B cell (primary cell): ENCODE measurements at regions not wholly inside any gene's neighbourhood (a gene's known extent, or its start where the extent isn't known, plus 50 kb on each side); places are given as distances from the start of the nearest gene placed in this dataset.

Experiments used
- ATAC-seq: fragments of 200-7000 bp; cut with Tn5 transposase; one replicate; pipeline ENCODE4 v1.10.0; 2021; ENCODE audit warnings: low read depth, mild to moderate bottlenecking, moderate number of reproducible peaks, moderate library complexity
- CTCF ChIA-PET: fragments of 350-600 bp; sonication (Branson Sonifier 250); formaldehyde crosslinking; loops from one replicate; lab custom pipeline; 2021; ENCODE audit warnings: antibody characterized with exemption, inconsistent platforms; lab: Charles Lee
- POLR2A ChIA-PET: fragments of 350-600 bp; sonication (Branson Sonifier 250); formaldehyde crosslinking; loops from one replicate; lab custom pipeline; 2021; ENCODE audit warnings: antibody characterized with exemption; lab: Charles Lee
- DNase-seq: peaks from one replicate; pipeline ENCODE4 v3.0.0; 2013
- H2AFZ ChIP-seq: 2 replicates; pipeline ENCODE4 v1.6.1; 2012; ENCODE audit warnings: mild to moderate bottlenecking, low read depth, low read length; ENCODE audit not compliant: insufficient read depth, poor library complexity, severe bottlenecking
- H3K27ac ChIP-seq, 2 donors: 1 replicate in 1 of 2; 2 replicates in 1 of 2; pipeline ENCODE4 v1.5.1; 2012 to 2013; ENCODE audit warnings: low read length in 2 of 2, mild to moderate bottlenecking in 2 of 2, moderate library complexity in 1 of 2
- H3K27me3 ChIP-seq, 4 experiments: fragments of 200-600 bp in 1 of 4; sonication (generic) in 1 of 4; replicated peaks in 1 of 4; 1 replicate in 2 of 4; 2 replicates in 2 of 4; pipeline versions ENCODE4 v1.6.1 to v1.7.0; 2013 to 2016; ENCODE audit warnings: low read length in 3 of 4, mild to moderate bottlenecking in 2 of 4, mixed read lengths in 1 of 4, moderate library complexity in 1 of 4; ENCODE audit not compliant: insufficient read depth in 4 of 4, control insufficient read depth in 3 of 4; ENCODE audit errors: control extremely low read depth in 1 of 4
- H3K36me3 ChIP-seq, 2 experiments: replicated peaks in 1 of 2; 1 replicate in 1 of 2; 2 replicates in 1 of 2; pipeline versions ENCODE4 v1.6.1 to v1.7.1; 2013; ENCODE audit warnings: low read length in 1 of 2; ENCODE audit not compliant: insufficient read depth in 2 of 2, control insufficient read depth in 1 of 2; ENCODE audit errors: control extremely low read depth in 1 of 2, extremely low read depth in 1 of 2
- H3K4me1 ChIP-seq, 2 donors: fragments of 200-600 bp in 1 of 2; sonication (generic) in 1 of 2; 1 replicate in 1 of 2; 2 replicates in 1 of 2; pipeline versions ENCODE4 v1.5.1 to v1.6.1; 2013 to 2017; ENCODE audit warnings: low read length in 2 of 2; ENCODE audit not compliant: control insufficient read depth in 2 of 2, insufficient read depth in 2 of 2
- H3K4me2 ChIP-seq: replicated peaks from 2 replicates; pipeline ENCODE3; 2012; ENCODE audit warnings: mild to moderate bottlenecking, low read depth, low read length; ENCODE audit not compliant: poor library complexity, severe bottlenecking
- H3K4me3 ChIP-seq, 5 experiments: fragments of 200-600 bp in 1 of 5; sonication (generic) in 1 of 5; 1 replicate in 3 of 5; 2 replicates in 2 of 5; pipeline versions ENCODE4 v1.5.1 to v1.7.0; 2011 to 2016; ENCODE audit warnings: low read length in 4 of 5, mild to moderate bottlenecking in 4 of 5, low read depth in 2 of 5, control low read depth in 1 of 5, moderate library complexity in 1 of 5; ENCODE audit not compliant: insufficient read depth in 1 of 5; ENCODE audit errors: control extremely low read depth in 1 of 5, extremely low read depth in 1 of 5
- H3K79me2 ChIP-seq: fragments of 200-600 bp; sonication (generic); one replicate; pipeline ENCODE4 v1.6.0; 2016; ENCODE audit warnings: low read length; ENCODE audit not compliant: control insufficient read depth, insufficient read depth
- H3K9ac ChIP-seq: fragments of 200-600 bp; sonication (generic); 2 replicates; pipeline ENCODE4 v1.6.1; 2017; ENCODE audit warnings: mild to moderate bottlenecking, low read length, moderate library complexity
- H3K9me3 ChIP-seq, 3 donors: one replicate each; pipeline versions ENCODE4 v1.6.1 to v1.7.1; 2013; ENCODE audit warnings: low read length in 2 of 3; ENCODE audit not compliant: control insufficient read depth in 2 of 3, insufficient read depth in 1 of 3; ENCODE audit errors: control extremely low read depth in 1 of 3
- H4K20me1 ChIP-seq: 2 replicates; pipeline ENCODE4 v1.6.0; 2012; ENCODE audit warnings: mild to moderate bottlenecking, low read length; ENCODE audit not compliant: insufficient read depth, control insufficient read depth, poor library complexity, severe bottlenecking
- H3K27ac Mint-ChIP-seq: one replicate; pipeline ENCODE4 v1.8.0; 2021; ENCODE audit warnings: mixed read lengths
- H3K27me3 Mint-ChIP-seq: one replicate; pipeline ENCODE4 v1.8.0; 2021; ENCODE audit warnings: mixed read lengths
- H3K4me1 Mint-ChIP-seq: one replicate; pipeline ENCODE4 v1.8.0; 2021; ENCODE audit warnings: mixed read lengths
- H3K4me3 Mint-ChIP-seq: one replicate; pipeline ENCODE4 v1.8.0; 2021; ENCODE audit warnings: mixed read lengths
- H3K9me3 Mint-ChIP-seq: one replicate; pipeline ENCODE4 v1.8.0; 2022; ENCODE audit warnings: mixed read lengths; ENCODE audit not compliant: insufficient read depth
- CTCF ChIP-seq: fragments of 200-600 bp; IDR thresholded peaks from one replicate; pipeline ENCODE4 v1.8.0; 2022; ENCODE audit warnings: antibody characterized with exemption, mild to moderate bottlenecking
- EZH2 ChIP-seq: IDR thresholded peaks from 2 replicates; pipeline ENCODE4 v1.6.1; 2012; ENCODE audit warnings: borderline replicate concordance, low read depth, mild to moderate bottlenecking, moderate library complexity, low read length; ENCODE audit not compliant: insufficient read depth, poor library complexity, severe bottlenecking
- WGBS: methylation state at CpG from one replicate; pipeline ENCODE4 v1.1.5; 2013; ENCODE audit warnings: missing lambda C conversion rate; ENCODE audit not compliant: insufficient coverage; 5-methylcytosine and 5-hydroxymethylcytosine counted together
- intact Hi-C: fragments of 100-400 bp; cut with micrococcal nuclease; formaldehyde crosslinking; loops from one replicate; pipeline ENCODE4 v1.10.0; 2022

DNA sequence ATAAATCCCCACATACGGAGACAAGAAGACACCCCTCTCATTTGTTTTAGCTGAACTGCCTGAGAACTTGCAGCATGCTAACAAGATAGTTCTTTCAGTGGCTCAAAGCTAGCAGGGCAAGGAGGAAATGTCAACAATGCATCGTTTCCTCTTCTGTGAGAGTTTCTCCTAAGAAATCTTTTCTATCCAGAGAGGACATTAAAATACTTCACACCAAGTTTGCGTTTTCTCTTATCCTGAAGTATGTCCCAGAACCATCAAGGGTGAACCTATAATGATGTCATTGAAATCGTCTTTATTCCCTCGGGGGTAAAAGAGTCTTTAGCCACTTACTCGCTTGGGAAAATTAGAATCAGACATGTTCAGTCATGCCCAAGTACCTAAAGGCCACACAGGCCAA lies 541.7 kb upstream of the MDFIC2 start:
- Mint-ChIP-seq H3K27me3 (peaks cover 12% of the 10 kb centered on the region), H3K4me1 (no peaks in the 10 kb centered on the region), H3K9me3 (no peaks in the 10 kb centered on the region), H3K27ac (no peak overlapping the region), H3K4me3 (no peak overlapping the region)
- CTCF ChIA-PET, result no interaction called here
- H3K27ac ChIP-seq, result no peak overlapping the region
- no peak overlapping the region for H3K9ac ChIP-seq
- no peak overlapping the region for H3K4me2 ChIP-seq
- ATAC-seq (no peak), DNase-seq (no peak)
- H3K4me3 ChIP-seq, result no peak overlapping the region
- no peaks in the 10 kb centered on the region for H3K4me1 ChIP-seq
- POLR2A ChIA-PET, result no interaction called here
- H3K27me3 ChIP-seq, result peaks cover 0 to 3% (median 0%) of the 10 kb centered on the region in 4 experiments
- no peaks in the 10 kb centered on the region for H3K79me2 ChIP-seq
- TF ChIP-seq CTCF, result no peak
- TF ChIP-seq EZH2, result no peak
- H2AFZ ChIP-seq, result no peak overlapping the region
- H4K20me1 ChIP-seq, result no peaks in the 10 kb centered on the region
- H3K36me3 ChIP-seq, result no peaks in the 10 kb centered on the region
- WGBS, result 94% methylated on average over 4 of the region's 6 CpGs
- intact Hi-C loops, result no loop called here
- H3K9me3 ChIP-seq, result no peaks in the 10 kb centered on the region

DNA sequence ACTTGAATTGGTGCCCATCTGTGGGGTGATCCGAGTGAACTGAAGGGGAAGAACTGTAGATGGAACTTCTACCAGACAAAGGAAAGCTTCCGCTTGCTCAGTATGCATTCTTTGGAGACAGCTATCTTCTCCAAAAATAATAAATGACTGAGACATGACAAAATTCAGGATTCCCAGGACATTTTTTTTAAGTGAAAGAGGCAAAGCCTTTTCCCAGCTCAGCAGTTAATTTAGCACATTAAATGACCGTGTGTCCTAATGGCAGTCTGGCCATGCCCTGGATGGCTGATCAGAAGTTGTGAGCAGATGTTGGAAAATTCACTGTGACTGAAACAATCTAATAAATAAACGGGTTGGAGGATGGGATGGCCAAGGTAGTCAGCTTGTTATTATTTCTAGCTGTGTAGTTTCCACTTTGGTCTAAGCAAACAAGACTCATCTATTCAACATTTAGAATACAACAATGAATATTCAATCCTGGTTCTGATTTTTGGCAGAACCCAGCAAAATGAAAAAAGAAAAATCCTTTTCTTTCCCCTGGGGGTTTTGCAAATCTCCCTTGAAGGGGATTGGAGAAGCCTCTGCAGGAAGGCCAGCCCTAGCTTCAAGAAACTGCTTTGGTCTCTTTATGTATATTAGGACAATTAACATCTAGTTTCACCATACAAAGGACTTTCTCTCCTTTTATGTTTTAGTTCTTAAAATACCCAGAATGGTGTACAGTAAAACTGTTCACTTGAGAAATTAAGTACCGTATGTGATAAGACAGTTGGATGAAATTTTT lies 540.9 kb upstream of the MDFIC2 start:
- H3K4me2 ChIP-seq, result no peak overlapping the region
- no peaks in the 10 kb centered on the region for H4K20me1 ChIP-seq
- no peaks in the 10 kb centered on the region for H3K9me3 ChIP-seq
- H2AFZ ChIP-seq, result no peak overlapping the region
- ATAC-seq (no peak), DNase-seq (no peak)
- peaks cover 16% of the 10 kb centered on the region for H3K27me3 Mint-ChIP-seq
- no peak overlapping the region for H3K4me3 Mint-ChIP-seq
- no peak overlapping the region for H3K4me3 ChIP-seq
- H3K36me3 ChIP-seq, result no peaks in the 10 kb centered on the region
- no peaks in the 10 kb centered on the region for H3K9me3 Mint-ChIP-seq
- no peak overlapping the region for H3K27ac ChIP-seq
- ChIA-PET CTCF (no interaction called here), POLR2A (no interaction called here)
- no peaks in the 10 kb centered on the region for H3K4me1 ChIP-seq
- H3K9ac ChIP-seq, result no peak overlapping the region
- H3K4me1 Mint-ChIP-seq, result no peaks in the 10 kb centered on the region
- peaks cover 0 to 3% (median 0%) of the 10 kb centered on the region in 4 experiments for H3K27me3 ChIP-seq
- no peak for TF ChIP-seq EZH2
- TF ChIP-seq CTCF, result no peak
- 88% methylated on average over 1 of the region's 5 CpGs for WGBS
- no peak overlapping the region for H3K27ac Mint-ChIP-seq
- H3K79me2 ChIP-seq, result no peaks in the 10 kb centered on the region
- intact Hi-C loops, result no loop called here
